ENCODE measurements at regions not wholly inside any gene's neighbourhood (a gene's known extent, or its start where the extent isn't known, plus 50 kb on each side); places are given as distances from the start of the nearest gene placed in this dataset.

DNA sequence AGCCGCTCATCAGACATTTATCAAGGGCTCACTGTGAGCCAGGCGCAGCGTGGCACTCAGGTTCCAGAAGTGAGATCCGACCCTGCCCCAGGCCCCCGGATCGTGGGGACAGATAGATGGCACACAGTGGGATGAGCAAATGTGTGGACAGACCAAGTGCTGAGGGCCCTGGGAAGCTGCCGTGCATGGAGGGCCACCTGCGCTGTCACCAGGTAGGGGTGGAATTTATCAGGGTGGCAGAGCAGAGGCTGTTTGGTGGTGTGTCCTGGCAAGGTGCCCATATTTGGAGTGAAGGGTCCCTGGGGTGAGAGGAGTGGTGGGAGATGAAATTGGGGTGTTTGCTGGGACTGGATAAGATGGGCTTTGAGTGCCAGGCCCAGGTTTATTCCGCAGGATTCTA lies 92.8 kb upstream of the HS6ST1 start:
- intact Hi-C loops (cut with micrococcal nuclease), result no loop called here

DNA sequence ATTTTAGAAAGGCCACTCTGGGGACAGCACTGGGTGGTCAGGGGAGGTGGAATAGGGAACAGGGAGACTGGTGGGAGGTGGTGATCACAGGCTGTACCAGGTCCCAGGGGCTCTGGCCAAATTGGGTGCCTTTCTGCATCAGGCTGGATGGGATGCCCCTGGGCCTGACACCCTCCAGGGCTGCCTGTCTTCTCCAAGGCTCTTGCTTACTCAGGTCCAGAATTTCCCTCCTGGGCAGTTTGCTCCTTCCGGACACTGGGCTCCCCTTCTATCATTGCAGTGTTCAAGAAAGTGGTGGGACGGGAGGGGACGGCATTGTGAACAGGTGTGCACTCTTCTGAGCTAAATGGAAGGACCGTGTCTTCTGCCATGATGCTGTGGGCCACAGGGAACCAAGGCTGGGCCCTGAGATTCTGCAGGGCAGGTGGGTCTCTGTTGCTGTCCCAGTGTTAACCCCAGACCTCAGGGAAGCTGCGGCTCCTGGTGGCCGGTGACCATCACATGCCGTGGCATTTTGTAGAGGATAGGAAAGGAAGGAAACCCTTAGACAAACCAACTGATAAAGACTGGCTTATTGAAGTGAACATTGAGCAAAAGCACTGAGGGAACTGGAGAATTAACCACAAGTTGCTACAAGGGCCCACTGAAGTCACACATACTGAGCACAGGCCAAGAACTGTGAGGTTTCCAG lies 93.7 kb upstream of the HS6ST1 start:
- BruUV-seq (replicated peaks), result no TSS peak
- intact Hi-C loops (cut with micrococcal nuclease), result no loop called here

More for the DNA sequence above, 92.8 kb upstream of the HS6ST1 start:
- Histone ChIP-seq H3K4me2 (ENCODE audit: low read length) (no peak overlapping the region), H4K20me1 (ENCODE audit: low read length) (no peaks in the 10 kb centered on the region), H3K9me3 (ENCODE audit: low read length) (no peaks in the 10 kb centered on the region), H2AFZ (ENCODE audit: low read length) (no peak overlapping the region), H3K36me3 (ENCODE audit: low read depth, low read length) (no peaks in the 10 kb centered on the region), H3F3A (ENCODE audit: low read length, unreplicated experiment) (no peaks in the 10 kb centered on the region), H3K4me1 (ENCODE audit: insufficient read depth, low read length) (peaks cover 10% of the 10 kb centered on the region), H3K4me3 (ENCODE audit: low read length) (no peak overlapping the region), H3K9me2 (replicated peaks; ENCODE audit: low read length) (no peaks in the 10 kb centered on the region), H3K9ac (ENCODE audit: low read length) (no peak overlapping the region), H3K27me3 (ENCODE audit: low read length) (no peaks in the 10 kb centered on the region), H3K79me2 (ENCODE audit: low read length) (no peaks in the 10 kb centered on the region), H3K27ac (ENCODE audit: low read length) (no peak overlapping the region)
- no TSS peak for BruUV-seq (replicated peaks)
- DNase-seq, result no peak
- no peak for ATAC-seq
- POLR2A ChIA-PET (ENCODE audit: unreplicated experiment), result no interaction called here
- CTCF ChIA-PET, result no interaction called here
- TF ChIP-seq EZH2 (IDR thresholded peaks at IDR 0.05; ENCODE audit: low read length, unreplicated experiment), result no peak
- TF ChIP-seq, protein P1, sequence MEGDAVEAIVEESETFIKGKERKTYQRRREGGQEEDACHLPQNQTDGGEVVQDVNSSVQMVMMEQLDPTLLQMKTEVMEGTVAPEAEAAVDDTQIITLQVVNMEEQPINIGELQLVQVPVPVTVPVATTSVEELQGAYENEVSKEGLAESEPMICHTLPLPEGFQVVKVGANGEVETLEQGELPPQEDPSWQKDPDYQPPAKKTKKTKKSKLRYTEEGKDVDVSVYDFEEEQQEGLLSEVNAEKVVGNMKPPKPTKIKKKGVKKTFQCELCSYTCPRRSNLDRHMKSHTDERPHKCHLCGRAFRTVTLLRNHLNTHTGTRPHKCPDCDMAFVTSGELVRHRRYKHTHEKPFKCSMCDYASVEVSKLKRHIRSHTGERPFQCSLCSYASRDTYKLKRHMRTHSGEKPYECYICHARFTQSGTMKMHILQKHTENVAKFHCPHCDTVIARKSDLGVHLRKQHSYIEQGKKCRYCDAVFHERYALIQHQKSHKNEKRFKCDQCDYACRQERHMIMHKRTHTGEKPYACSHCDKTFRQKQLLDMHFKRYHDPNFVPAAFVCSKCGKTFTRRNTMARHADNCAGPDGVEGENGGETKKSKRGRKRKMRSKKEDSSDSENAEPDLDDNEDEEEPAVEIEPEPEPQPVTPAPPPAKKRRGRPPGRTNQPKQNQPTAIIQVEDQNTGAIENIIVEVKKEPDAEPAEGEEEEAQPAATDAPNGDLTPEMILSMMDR (conservative IDR thresholded peaks at IDR 0.05; ENCODE audit: low read depth, low read length), result no peak
- TF ChIP-seq EZH2phosphoT487 (IDR thresholded peaks at IDR 0.05; ENCODE audit: borderline replicate concordance, low read length), result no peak

More for the DNA sequence above, 93.7 kb upstream of the HS6ST1 start:
- CTCF ChIA-PET, result no interaction called here
- ATAC-seq, result no peak
- TF ChIP-seq EZH2 (IDR thresholded peaks at IDR 0.05; ENCODE audit: low read length, unreplicated experiment), result no peak
- TF ChIP-seq, protein P1 (conservative IDR thresholded peaks at IDR 0.05; ENCODE audit: low read depth, low read length), result no peak
- TF ChIP-seq EZH2phosphoT487 (IDR thresholded peaks at IDR 0.05; ENCODE audit: borderline replicate concordance, low read length), result no peak
- no peak overlapping the region for H3K4me2 ChIP-seq (ENCODE audit: low read length)
- H3K4me1 ChIP-seq (ENCODE audit: insufficient read depth, low read length), result peaks cover 10% of the 10 kb centered on the region
- no peaks in the 10 kb centered on the region for H3K9me2 ChIP-seq (replicated peaks; ENCODE audit: low read length)
- H4K20me1 ChIP-seq (ENCODE audit: low read length), result no peaks in the 10 kb centered on the region
- H3K79me2 ChIP-seq (ENCODE audit: low read length), result no peaks in the 10 kb centered on the region
- no peaks in the 10 kb centered on the region for H3K9me3 ChIP-seq (ENCODE audit: low read length)
- no peaks in the 10 kb centered on the region for H3K27me3 ChIP-seq (ENCODE audit: low read length)
- POLR2A ChIA-PET (ENCODE audit: unreplicated experiment), result no interaction called here
- H3K27ac ChIP-seq (ENCODE audit: low read length), result no peak overlapping the region
- no peaks in the 10 kb centered on the region for H3K36me3 ChIP-seq (ENCODE audit: low read depth, low read length)
- H3F3A ChIP-seq (ENCODE audit: low read length, unreplicated experiment), result no peaks in the 10 kb centered on the region
- H3K4me3 ChIP-seq (ENCODE audit: low read length), result no peak overlapping the region
- H2AFZ ChIP-seq (ENCODE audit: low read length), result no peak overlapping the region
- no peak overlapping the region for H3K9ac ChIP-seq (ENCODE audit: low read length)
- no peak for DNase-seq
